HG03354 (cell line): ENCODE measurements at regions not wholly inside any gene's neighbourhood (a gene's known extent, or its start where the extent isn't known, plus 50 kb on each side); places are given as distances from the start of the nearest gene placed in this dataset.

Experiments used
- ATAC-seq: cut with Tn5 transposase; IDR thresholded peaks from one replicate; pipeline ENCODE4 v1.9.1; 2021; ENCODE audit warnings: mild to moderate bottlenecking; ENCODE audit not compliant: unreplicated experiment, poor library complexity, severe bottlenecking

- no peak for ATAC-seq
Observed at GRCh38 chr1:204736836-204737235, 51.3 kb upstream of the LRRN2 start.

DNA sequence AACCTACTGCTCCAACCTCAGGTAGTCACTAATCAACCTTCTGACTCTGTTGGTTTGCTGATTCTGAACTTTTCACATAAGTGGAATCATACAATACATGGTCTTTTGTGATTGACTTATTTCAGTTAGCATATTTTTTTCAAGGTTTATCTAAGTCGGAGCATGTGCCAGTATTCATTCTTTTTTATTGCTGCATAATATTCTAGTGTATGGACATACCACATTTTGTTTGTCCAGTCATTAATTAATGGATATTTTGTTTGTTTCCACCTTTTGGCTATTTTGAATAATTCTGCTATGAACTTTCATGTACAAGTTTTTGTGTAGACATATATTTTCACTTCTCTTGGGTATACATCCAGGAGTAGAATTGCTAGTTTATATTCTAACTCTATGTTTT lies 53.0 kb upstream of the LRRN2 start:
- no peak for ATAC-seq

DNA sequence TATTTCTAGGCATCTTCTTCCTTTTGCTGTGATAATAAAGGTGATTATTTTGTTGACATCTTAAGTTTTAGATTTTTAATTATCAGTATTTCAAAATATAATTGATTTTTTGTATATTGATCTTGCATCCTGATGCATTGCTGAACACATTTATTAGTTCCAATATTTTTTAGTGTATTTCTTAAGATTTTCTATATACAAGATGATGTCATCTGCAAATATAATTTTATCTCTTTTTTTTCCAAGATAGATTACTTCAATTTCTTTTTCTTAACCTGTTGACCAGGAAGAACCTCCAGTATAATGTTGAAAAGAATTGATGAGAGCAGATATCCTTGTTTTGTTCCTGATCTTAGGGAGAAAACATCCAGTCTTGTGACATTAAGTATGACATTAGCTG lies 54.8 kb upstream of the LRRN2 start:
- no peak for ATAC-seq

DNA sequence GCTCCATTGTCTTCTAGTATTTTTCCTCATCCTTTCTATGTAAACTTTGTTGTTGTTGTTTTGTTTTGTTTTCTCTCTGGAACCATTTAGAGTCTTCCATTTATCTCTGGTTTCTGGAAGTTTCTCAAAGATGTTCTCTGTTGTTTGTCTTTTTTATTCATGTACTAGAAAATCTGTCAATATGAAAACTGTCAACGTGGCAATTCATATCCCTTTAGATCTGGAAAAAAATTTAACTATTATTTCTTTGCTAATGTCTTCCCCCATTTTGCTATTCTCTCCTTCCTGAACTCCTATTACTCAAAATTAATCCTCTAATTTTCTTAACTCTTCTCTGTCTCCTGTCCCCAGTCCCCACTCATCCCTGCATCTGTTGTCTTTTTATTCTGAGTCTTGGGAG lies 55.9 kb upstream of the LRRN2 start:
- ATAC-seq, result no peak

DNA sequence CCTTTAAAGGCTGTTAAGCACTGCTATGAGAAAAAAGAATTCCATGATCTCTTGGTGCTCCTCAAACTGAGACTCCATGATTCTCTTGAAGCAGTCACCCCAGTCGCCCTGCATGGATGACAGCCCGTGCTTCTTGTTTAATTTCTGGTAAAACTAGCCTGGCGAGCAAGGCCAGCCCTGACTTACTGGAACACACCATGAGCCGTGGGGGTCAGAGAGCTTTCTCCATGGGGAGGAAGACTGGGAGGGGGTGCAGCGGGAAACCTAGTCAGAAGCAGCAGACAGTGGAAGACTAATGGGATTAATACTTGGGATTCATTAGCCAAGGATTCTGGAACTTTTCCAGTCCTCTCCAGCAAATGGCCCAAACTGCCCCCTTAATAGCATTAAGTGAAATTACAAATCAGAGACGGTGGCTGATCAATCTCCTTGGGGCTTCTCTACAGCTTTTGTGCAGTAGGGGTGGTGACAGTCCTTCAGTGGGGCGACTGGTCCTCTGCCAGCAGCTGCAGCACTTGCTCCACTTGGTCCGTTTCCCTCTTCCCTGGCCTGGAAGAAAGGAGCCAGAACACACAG lies 57.2 kb upstream of the LRRN2 start:
- no peak for ATAC-seq

- no peak for ATAC-seq
Observed at GRCh38 chr1:204744107-204744779, 58.7 kb upstream of the LRRN2 start.

GRCh38 chr1:204746838-204747442 lies 61.4 kb upstream of the LRRN2 start:
- ATAC-seq, result no peak

DNA sequence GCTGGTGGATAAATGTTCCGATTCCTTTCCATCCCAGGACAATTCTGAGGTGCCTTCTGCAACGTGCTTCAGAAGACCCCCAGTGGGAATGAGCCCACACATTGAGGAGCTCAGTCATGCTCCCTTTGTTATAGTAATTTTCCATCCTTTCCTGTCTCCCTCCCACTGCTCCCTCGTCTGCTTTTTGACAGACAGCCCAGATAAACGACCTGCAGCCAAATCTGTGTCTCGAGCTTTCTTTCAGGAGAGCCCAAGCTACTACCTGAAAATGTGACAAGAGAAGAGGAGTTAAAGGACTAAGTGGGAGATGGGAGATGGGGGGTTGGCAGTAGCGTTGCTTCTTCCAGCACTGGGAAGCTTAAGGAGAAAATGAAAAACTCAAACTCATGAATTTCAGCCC lies 65.9 kb upstream of the LRRN2 start:
- ATAC-seq, result no peak

DNA sequence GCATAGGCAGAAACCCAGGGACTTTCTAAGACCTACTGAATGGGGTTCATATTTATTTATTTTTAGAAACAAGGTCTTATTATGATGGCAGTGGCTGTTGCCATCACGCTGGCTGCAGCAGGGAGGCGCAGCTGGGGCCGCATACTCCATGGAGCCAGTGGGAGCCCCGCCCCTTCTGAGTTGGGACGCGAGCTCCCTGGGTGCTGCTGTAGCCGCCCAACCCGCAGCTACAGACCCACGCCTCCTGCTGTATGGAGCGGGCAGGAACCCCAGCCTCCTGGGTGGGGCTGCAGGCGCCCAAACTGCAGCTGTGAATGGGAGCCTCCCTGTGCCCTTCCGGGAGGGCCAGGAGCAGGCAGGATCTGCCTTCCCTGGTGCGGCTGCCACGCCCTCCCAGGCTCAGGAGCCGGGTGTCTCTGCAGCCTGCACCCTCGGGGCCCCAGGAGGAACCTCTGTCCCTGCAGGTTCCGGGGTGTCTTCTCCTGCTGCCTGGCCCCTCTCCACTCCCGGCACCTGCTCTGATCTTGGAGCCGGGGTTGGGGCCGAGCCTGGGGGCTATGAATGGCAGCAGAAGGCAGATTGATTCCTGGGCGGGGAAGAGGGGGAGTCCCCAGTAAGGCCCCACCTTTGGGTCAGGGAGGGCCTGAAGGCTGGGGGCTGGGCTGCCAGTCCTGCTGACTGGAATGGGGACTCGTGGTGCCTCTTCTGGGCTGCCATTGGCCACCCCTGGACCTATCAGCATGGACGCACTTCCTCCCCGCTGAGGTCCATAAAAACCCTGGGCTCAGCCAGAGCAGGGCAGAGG lies 66.5 kb upstream of the LRRN2 start:
- ATAC-seq, result no peak

GRCh38 chr1:204752688-204753040 lies 67.1 kb upstream of the LRRN2 start:
- ATAC-seq, result no peak

DNA sequence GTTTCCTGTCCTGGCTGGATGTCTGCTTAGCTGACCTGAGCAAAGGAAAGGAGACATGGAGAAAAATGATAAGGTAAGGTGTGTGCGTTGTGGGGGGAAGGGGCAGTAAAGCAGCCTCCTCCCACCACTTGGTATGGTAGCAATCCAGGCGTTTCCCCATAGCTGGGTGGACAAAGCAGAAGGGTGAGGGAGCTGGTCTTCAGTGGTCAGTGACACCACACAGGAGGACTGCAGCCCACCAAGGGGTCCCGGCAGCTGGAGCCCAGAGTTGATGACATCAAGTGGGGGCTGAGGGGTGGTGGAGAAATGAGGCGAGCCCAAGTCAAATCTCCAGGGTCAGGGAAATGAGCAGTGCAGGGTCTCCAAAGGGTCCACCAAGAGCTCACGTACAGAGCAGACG lies 69.3 kb upstream of the LRRN2 start:
- ATAC-seq, result no peak

DNA sequence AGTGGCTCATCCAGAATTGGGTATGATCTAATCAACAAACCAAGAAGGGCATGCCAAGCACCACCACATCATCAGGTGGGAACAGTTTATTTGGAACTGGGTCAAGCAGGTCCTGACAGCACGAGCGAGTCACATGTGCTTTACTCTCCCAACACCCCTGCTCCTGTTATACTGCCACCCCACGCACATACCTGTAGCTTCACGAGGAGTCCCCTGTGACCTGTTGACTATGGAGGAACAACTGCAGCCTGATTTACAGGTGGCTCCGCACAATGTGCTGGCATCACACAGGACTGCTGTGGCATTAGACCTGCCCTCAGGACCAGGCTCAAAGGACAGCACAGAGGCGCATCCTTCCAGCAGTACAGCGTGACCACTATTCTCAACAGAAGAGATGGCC lies 70.8 kb upstream of the LRRN2 start:
- ATAC-seq, result no peak

DNA sequence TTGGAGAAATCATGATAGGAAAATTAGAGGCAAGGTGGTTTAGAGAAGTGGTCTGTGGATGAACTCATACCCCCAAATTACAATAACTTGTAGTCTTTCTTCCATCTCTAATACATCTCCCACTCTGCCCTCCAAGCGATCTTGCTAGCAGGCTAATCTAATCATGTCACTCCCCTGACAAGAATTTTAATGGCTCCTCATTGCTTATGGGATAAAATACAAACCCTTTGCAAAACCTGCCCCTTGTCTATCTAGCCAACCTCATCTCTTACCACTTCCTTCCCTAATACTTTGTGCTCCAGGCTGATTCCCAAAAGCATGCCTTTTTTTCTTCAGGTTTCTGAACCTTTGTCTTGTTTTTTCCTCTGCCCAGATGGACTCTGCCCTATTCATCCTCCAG lies 71.3 kb upstream of the LRRN2 start:
- ATAC-seq, result no peak

GRCh38 chr1:204758601-204759000 lies 73.1 kb upstream of the LRRN2 start:
- ATAC-seq, result no peak

- ATAC-seq, result no peak
Observed at GRCh38 chr1:204760350-204760749, 74.8 kb upstream of the LRRN2 start.

DNA sequence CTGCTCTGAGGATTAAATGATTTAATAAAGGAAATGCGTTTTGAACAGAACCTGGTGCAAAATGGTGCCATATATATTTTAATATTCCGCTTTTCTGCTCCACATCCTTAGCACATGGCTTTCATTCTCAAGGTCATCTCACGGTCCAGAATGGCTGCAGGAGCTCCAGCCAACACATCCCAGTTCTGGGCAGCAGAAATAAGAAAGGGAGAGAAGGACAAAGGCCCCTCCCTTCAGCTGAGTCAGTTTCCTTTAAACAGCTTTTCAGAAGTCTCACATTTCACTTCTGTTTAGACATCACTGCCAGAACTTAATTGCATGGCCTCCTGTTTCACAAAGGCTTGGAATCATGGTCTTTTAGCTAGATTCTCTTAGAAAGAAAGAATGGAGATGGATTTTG lies 75.2 kb upstream of the LRRN2 start:
- no peak for ATAC-seq

GRCh38 chr1:204763773-204764427 lies 78.4 kb upstream of the LRRN2 start:
- peak; percentile 59 for ATAC-seq

GRCh38 chr1:204769997-204770396 lies 84.5 kb upstream of the LRRN2 start:
- ATAC-seq, result no peak

DNA sequence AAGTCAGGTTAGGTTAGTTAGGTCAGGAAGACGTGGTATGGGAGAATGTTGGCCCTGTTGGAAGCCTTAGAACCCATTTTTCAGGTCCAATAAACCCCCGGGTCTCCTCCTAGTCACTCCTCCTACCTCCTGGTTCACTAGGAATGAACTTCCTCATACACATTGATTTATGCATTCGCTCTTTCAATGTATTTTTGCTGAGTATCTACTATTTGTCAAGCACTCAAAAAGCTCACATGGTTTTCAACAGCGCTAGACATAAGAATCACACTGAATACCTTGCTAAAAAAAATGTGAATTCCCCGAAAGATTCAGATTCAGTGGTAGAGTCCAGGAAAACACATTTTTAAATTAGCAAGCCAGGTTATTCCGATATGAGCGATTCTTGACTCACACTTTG lies 85.8 kb upstream of the LRRN2 start:
- ATAC-seq, result no peak

DNA sequence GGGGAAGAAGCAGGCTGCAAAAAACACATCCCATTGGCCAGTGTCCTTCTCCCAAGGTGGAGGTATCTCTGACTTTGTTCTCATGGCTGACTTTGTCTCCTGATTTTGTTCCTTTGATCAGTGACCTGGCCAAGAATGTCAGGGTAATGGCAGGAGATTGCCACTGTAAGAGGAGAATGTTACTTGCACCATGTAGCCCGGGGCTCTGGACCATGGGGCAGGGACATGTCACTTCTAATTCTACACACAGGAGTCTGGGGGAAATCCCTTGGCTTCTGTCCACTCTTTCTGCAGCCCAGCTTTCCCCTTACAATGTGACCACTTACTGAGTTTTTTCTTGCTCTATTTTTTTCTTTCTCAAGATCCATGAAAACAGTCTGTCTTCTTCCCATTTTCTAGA lies 87.7 kb upstream of the LRRN2 start:
- ATAC-seq, result no peak
